ENCODE measurements at regions not wholly inside any gene's neighbourhood (a gene's known extent, or its start where the extent isn't known, plus 50 kb on each side); places are given as distances from the start of the nearest gene placed in this dataset.

DNA sequence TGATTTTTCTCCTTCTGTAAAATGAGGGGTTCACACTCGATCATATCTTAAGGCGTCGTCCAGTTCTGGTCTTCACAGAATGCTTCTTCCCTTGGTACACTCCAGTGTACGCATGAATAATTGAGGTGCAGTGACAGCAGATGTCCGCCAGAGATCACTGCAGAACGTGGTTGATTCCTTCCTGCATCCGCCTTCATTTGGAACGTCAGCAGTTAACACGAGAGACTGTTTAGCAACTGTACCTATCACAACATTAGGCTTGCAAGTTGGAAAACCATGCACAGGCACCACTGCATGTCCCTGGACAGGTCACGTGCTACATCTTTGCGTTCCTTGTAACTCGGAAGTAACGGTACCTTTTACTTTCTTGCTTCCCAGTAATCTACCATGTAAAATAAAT, 66.0 kb upstream of the GEMIN8 start:
- no peak overlapping the region for H3K27ac ChIP-seq
- intact Hi-C loops (cut with DNase I), result no loop called here
- H3K4me1 ChIP-seq, result no peaks in the 10 kb centered on the region
- TF ChIP-seq, protein P1, sequence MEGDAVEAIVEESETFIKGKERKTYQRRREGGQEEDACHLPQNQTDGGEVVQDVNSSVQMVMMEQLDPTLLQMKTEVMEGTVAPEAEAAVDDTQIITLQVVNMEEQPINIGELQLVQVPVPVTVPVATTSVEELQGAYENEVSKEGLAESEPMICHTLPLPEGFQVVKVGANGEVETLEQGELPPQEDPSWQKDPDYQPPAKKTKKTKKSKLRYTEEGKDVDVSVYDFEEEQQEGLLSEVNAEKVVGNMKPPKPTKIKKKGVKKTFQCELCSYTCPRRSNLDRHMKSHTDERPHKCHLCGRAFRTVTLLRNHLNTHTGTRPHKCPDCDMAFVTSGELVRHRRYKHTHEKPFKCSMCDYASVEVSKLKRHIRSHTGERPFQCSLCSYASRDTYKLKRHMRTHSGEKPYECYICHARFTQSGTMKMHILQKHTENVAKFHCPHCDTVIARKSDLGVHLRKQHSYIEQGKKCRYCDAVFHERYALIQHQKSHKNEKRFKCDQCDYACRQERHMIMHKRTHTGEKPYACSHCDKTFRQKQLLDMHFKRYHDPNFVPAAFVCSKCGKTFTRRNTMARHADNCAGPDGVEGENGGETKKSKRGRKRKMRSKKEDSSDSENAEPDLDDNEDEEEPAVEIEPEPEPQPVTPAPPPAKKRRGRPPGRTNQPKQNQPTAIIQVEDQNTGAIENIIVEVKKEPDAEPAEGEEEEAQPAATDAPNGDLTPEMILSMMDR (IDR thresholded peaks at IDR 0.05), result peak; percentile 24 to 44 (median 36)
- TF ChIP-seq POLR2A (IDR thresholded peaks at IDR 0.05), result no peak
- no peaks in the 10 kb centered on the region for H3K36me3 ChIP-seq
- no peaks in the 10 kb centered on the region for H3K9me3 ChIP-seq
- H3K27me3 ChIP-seq, result no peaks in the 10 kb centered on the region
- DNase-seq, result no peak
- H3K4me3 ChIP-seq, result no peak overlapping the region
- WGBS, 2 donors, result 34 to 66% methylated on average over 13 of the region's 13 CpGs

DNA sequence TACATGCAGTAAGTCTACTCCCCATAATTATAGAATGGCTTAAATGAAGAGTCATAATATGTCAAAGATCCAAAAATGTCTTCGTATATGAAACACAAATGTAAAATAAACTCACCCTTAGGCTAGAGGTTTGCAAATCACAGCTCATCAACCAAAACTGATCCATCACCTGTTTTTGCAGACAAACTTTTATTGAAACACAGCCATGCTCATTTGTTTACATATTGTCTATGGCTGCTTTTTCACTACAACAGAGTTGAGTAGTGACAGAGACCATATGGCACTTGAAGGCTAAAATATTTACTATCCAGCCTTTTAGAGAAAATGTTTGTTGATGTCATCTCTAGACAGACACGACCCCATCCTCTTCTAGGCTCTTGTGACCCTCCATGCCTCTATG, 64.5 kb upstream of the GEMIN8 start:
- no peaks in the 10 kb centered on the region for H3K9me3 ChIP-seq
- no peak for DNase-seq
- no peak overlapping the region for H3K4me3 ChIP-seq
- H3K27me3 ChIP-seq, result no peaks in the 10 kb centered on the region
- TF ChIP-seq EP300 (IDR thresholded peaks at IDR 0.05), result no peak
- TF ChIP-seq POLR2A (IDR thresholded peaks at IDR 0.05), result no peak
- TF ChIP-seq, protein P1 (IDR thresholded peaks at IDR 0.05), result no peak
- no peak for TF ChIP-seq POLR2AphosphoS5 (IDR thresholded peaks at IDR 0.05)
- intact Hi-C loops (cut with DNase I), result no loop called here
- no peaks in the 10 kb centered on the region for H3K36me3 ChIP-seq
- no peaks in the 10 kb centered on the region for H3K4me1 ChIP-seq
- no peak overlapping the region for H3K27ac ChIP-seq
- WGBS, 2 donors, result 63 to 80% methylated on average over 2 of the region's 2 CpGs

DNA sequence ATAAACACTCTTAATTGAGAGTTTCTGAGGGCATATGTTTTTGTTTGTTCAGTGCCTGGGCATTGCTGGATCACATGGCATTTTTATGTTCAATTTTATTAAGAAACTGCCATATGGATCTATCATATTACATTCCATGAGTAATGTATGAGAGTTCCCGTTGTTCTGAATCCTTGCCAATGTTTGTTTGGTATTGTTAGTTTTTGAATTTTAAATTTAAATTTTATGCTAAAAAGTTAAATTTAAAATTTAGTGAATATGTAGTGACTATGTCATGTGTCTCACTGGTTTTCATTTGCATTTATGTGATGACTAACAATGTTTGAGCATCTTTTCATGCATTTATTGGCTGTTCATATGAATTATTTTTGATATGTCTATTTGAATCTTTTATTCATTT, 54.8 kb upstream of the GEMIN8 start:
- Histone ChIP-seq H3K27ac (no peak overlapping the region), H3K36me3 (no peaks in the 10 kb centered on the region), H3K27me3 (no peaks in the 10 kb centered on the region), H3K4me1 (no peaks in the 10 kb centered on the region), H3K4me3 (no peak overlapping the region), H3K9me3 (no peaks in the 10 kb centered on the region)
- intact Hi-C loops (cut with DNase I), result no loop called here
- TF ChIP-seq EP300 (IDR thresholded peaks at IDR 0.05), result no peak
- no peak for TF ChIP-seq POLR2AphosphoS5 (IDR thresholded peaks at IDR 0.05)
- TF ChIP-seq, protein P1 (IDR thresholded peaks at IDR 0.05), result no peak
- TF ChIP-seq POLR2A (IDR thresholded peaks at IDR 0.05), result no peak
- 30 to 50% methylated on average over 1 of the region's 1 CpG for WGBS, 2 donors
- DNase-seq, result no peak

DNA sequence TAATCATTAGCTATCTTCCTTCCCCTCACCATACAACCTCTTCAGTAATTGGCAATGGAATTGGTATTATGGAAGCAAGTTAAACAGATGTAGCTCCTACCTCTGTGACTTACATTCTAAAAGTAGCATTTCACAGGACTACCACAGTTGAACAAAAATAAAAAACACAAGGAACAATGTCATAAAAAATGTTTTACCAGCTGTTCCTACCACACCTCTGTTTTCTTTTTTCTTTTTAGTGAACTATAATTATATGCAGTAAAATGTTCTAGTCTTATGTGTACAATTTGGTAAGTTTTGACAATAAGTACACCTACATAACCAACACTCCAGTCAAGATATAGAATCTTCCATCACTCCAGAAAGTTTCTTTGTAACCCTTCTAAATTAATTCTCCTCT, 54.1 kb upstream of the GEMIN8 start:
- no peaks in the 10 kb centered on the region for H3K4me1 ChIP-seq
- no peak for DNase-seq
- H3K27ac ChIP-seq, result no peak overlapping the region
- no peaks in the 10 kb centered on the region for H3K27me3 ChIP-seq
- intact Hi-C loops (cut with DNase I), result no loop called here
- no peaks in the 10 kb centered on the region for H3K9me3 ChIP-seq
- no peaks in the 10 kb centered on the region for H3K36me3 ChIP-seq
- TF ChIP-seq, protein P1 (IDR thresholded peaks at IDR 0.05), result no peak
- no peak for TF ChIP-seq POLR2A (IDR thresholded peaks at IDR 0.05)
- TF ChIP-seq POLR2AphosphoS5 (IDR thresholded peaks at IDR 0.05), result no peak
- no peak overlapping the region for H3K4me3 ChIP-seq

DNA sequence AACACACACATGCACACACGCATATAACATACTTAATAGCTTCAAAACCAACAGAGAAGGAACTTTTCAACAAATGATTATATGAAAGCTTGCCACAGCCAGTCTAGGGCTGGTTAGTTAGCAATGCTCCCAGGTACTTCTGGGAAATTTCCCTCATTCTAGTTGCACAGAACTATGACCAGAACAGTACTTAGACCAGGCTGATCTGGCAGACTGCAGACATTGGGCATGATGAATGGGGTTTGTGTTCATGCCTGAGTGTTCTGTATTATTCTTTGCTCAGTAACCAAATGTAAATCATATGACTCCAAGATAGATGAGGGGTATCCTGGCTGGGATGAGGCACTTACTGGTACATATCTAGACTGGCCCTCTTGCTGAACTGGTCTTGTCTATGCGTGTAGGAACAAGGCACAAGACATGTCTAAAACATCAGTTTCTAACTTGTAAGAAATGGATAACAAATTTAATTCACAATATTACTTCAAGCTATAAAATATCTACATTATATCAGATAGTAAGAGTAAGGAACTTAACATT, 50.3 kb upstream of the GEMIN8 start:
- TF ChIP-seq EP300 (IDR thresholded peaks at IDR 0.05) (no peak), POLR2AphosphoS5 (IDR thresholded peaks at IDR 0.05) (no peak), POLR2A (IDR thresholded peaks at IDR 0.05) (no peak)
- TF ChIP-seq, protein P1 (IDR thresholded peaks at IDR 0.05), result no peak
- H3K27me3 ChIP-seq, result no peaks in the 10 kb centered on the region
- intact Hi-C loops (cut with DNase I), result no loop called here
- no peaks in the 10 kb centered on the region for H3K36me3 ChIP-seq
- H3K4me1 ChIP-seq, result no peaks in the 10 kb centered on the region
- WGBS, 2 donors, result 88 to 92% methylated on average over 2 of the region's 2 CpGs
- no peak overlapping the region for H3K4me3 ChIP-seq
- H3K9me3 ChIP-seq, result no peaks in the 10 kb centered on the region
- no peak overlapping the region for H3K27ac ChIP-seq
- no peak for DNase-seq
